8988T (cell line): ENCODE measurements at regions not wholly inside any gene's neighbourhood (a gene's known extent, or its start where the extent isn't known, plus 50 kb on each side); places are given as distances from the start of the nearest gene placed in this dataset.
"Not testable (repeated sequence)": the region's sequence is repeated elsewhere in the genome, so short reads cannot be mapped to it uniquely, and the experiment has no call there.

Experiments
- DNase-seq: peaks from one replicate; pipeline ENCODE4 v3.0.0; 2011

- DNase-seq, result no peak
These were observed 151.0 kb upstream of the CITED2 start for GRCh38 chr6:139525415-139525814.

DNA sequence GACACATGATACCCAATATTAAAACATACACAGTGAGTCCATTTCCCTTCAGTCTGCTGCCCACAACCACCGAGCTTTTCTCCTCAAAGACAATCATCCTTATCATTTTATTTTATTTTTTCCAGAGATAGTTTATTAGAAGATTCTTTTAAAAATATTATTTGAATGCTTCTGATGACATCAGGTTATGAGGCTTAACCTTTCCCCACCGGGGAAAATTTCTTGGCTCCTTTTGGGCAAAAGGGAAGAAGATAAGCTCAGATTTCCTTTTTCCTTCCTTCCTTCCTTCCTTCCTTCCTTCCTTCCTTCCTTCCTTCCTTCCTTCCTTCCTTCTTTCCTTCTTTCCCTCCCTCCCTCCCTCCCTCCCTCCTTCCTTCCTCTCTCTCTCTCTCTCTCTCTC, 149.5 kb upstream of the CITED2 start:
- no peak for DNase-seq

DNA sequence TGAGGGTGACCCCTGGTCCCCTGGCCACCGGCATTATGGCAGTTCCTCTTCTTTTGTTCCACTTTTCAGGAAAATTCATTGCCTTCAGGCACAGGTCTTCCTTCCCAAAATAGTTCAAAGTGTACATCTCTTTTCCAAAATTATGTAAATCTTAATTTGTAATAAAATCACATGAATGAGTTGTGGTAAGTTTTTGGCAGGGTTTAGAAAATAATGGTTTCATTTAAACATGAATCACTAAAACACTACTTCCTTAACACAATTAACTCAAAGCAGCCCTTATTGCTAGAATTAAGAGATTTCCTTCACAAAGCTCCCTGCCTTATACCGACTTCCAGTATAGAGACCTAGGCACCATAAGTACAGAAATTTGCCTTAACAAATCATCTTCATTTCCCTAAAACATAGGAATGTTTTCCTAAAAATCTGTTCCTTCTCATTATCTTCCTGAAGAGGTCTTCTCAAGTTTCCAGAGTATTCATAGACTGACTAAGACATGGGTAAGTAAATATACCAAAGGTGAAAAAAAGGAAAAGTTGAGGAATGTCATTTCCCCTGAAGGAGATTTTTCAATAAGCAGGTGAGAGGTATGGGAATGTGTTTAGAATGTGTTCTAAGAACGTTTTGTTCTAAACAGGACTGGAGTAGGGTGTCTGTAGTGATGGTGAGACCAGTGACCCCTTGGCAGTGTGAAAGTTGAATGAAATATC, 148.2 kb upstream of the CITED2 start:
- DNase-seq, result no peak

DNA sequence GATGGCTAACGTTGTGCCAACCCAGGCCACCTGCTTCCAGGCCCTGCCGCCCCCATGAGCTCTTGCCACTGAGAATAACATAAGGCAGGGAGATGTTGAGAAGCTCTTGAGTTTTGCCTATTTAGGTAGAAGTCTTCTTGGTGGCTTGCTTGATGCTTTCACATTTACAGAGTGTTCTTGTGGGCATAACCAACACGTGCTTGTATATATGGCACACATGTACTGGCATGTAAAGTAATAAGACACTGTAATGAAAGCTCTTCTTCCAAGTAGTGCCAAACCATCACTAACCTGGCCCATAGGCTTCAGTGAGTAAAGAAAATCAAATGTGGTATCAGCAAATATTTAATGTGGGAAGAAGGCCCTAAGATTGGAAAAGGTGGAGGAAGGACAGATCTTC, 146.9 kb upstream of the CITED2 start:
- DNase-seq, result no peak

- no peak for DNase-seq
These were observed 145.9 kb upstream of the CITED2 start for GRCh38 chr6:139520321-139520768.

DNA sequence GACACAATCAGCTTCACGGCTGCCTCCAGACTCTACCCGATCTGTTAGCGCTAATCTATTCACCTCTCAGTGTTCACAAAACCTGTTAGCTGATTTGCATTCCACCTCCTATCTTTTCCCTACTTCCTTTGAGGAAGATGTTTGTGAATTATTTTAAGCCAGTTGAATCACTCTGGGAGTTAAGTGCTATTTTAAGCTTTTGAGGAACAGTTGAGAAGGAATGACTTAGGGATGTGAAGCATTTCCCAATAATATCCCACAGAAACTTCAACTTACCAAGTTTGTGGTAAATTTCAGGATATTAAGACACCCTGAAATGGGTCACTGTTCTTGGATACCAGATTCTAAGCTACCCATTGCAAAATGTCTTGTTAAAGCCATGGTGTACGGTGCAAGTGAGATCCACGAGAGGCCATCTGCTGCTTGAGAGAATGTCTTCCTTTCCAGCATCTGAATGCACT, 145.2 kb upstream of the CITED2 start:
- no peak for DNase-seq

DNA sequence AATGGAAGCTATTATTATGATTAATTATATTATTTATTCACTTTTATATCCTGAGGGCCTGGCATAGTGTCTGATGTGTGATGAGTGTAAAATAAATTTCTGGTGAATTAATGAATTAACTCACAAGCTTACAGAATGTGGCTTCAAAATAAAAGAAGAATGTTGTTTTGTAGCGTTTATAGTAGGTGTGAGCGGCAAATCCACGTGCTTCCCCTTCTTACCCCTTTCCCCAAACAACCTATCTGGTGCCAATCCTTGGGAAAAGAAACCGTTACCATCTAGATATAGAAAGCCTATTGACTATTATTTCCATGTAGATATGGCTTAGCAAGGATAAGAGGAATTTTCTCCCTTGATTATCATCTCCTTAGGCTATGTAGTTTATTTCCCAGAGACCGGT, 144.6 kb upstream of the CITED2 start:
- DNase-seq, result no peak

- no peak for DNase-seq
These were observed 144.2 kb upstream of the CITED2 start for GRCh38 chr6:139518556-139519091.

DNA sequence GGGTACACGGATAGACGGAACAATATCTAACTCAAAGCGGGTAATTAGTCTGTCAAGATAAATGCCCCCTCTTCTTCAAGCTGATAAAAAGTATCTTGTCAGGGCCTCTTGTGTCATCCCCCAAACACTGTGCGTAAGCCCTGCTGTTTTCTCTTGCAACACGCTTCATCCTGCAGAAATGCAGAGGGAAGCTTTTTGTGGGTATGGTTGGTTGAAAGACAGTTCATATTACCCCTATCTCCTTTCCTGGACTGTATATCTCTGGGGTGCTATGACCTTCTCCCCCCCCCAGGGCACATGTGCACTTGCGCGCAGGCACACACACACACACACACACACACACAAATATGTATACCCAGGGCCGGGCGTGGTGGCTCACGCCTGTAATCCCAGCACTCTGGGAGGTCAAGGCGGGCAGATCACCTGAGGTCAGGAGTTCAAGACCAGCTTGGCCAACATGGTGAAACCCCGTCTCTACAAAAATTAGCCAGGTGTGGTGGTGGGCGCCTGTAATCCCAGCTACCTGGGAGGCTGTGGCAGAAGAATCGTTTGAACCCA, 143.6 kb upstream of the CITED2 start:
- not testable (repeated sequence) for DNase-seq

DNA sequence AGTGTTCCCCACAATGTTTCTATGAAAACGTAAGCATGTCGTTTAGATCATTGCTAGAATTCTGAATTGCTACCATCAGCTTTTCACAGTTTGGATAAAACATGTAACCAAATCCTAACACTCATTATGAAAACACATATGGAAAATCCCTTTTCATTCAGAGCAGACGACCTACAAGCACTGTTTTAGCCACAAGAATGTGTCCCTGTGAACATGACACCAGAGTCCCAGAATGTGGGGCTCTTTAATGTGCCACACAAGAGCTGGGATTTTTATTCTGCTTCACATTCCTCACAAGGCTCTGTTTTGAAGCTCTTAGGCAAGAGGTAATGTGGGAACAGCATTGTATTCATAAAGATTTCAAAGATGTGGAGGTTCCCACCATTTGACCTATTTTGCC, 141.1 kb upstream of the CITED2 start:
- DNase-seq, result no peak

DNA sequence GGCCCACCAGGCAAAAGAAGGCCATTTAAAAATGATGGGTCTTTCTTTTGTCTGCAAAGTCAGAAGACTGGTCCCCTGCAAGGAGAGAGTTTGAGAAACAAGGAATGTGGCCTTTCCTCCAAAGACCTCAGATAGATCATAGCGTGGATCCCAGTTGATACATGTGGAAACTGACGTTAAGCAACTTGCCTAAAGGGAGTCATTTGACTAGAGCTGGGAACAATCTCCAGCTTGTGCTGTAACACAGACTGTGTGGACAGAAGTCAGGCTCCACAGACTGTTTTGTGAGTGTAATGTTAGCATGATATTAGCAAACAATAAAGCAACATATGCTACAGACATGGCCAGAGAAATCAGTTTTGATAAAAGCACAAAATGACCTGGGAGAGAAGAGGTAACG, 140.4 kb upstream of the CITED2 start:
- DNase-seq, result no peak

DNA sequence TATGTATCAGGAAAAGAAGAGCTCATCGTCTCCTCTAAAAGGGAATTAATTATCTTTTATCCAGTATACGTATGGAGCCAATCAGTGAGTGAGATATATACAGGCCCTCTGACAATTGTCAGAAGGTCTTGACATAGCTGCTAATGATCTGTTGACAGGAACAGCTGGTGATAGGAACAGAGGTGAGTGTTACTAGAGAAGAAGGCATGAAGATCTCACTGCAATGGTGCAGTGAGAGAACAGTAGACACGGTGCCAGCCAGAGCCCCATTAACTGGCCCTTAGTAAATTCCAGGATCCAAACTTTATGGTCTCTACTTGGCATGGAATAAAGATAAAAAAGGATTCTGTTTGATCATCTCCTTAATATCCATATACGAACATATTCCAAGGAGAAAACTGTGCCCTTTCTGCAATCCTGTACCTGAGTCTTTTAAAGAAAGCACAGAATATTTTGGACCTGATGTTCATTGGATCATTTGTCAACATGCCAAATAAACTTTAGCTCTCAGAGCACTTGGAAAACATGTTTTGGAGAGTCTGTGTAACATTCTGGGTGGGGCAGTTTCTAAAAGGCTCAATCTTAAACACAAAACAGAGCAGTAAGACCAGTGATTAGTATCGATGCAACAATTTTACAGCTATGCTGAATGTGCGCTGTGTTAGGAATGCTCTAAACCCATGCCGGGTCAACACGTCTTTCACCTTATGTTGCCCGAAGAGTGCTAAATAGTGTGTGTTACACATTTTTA, 135.8 kb upstream of the CITED2 start:
- DNase-seq, result no peak

DNA sequence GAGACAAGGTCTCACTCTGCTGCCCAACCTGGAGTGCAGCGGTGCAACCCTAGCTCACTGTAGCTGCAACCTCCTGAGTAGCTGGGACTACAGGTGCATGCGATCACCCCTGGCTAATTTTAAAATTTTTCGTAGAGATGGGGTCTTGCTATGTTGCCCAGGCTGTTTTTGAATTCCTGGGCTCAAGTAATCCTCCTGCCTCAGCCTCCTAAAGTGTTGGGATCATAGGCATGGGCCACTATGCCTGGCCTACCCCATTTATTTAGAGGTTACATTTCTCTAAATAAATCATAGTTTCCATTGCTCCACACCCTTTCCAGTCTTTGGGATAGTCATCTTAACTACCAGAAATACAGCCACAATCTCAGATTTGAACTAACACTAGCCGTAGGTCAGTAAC, 134.7 kb upstream of the CITED2 start:
- DNase-seq, result no peak

DNA sequence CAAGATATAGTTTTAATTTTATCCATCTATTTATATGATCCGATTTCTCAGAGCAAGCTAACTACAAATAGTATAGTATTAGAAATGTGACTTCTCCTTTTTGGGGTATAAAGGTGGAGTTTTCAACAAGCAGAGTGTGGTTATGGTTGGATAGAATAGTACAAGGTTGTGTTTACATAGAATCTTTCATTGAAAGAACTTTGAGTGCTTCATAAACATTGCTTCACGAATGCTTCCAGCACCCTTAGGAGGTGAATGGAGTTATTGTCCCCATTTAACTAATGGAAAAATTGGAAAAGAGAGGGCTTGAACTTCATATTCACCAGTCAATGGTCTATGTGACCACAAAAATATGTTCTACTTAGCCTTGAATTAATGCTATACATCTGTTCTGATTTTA, 134.1 kb upstream of the CITED2 start:
- DNase-seq, result no peak

GRCh38 chr6:139508023-139508422, 133.6 kb upstream of the CITED2 start:
- DNase-seq, result no peak

DNA sequence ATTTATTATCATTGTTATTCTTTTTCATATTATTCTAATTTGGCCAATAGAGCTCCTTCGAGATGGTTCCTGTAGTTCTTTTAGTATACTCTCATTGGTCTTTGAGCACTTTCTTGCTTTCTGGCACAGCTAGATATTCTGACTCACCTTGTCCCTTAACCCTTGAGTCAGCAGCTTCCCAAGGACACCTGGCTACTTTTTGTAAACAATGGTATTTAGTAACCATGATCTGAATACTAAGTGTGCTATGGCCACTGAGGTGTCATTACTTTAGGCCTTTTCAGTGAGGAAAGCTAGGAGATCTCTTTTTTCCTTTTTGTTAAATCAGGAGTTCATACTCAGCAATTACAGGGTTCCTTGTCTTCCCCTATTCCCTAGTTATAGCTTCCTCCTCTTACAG, 126.5 kb upstream of the CITED2 start:
- no peak for DNase-seq

DNA sequence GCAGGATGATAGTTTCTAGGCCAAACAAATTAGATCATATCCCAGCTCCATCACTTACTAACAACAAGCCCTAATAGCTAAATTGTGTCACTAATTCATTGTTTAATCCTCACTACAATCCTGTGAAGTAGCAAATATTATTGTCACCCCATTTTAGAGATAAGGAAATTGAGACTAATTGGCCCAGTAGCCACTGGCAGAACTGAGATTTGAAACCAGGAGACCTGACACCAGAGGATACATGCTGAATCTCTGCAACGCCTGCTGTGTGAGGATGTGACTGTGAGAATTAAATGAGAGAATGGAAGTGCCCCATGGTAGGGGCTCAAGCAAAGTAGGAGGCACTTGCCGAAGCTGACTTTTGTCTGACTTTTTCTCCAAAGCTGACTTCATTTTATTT, 124.3 kb upstream of the CITED2 start:
- no peak for DNase-seq

DNA sequence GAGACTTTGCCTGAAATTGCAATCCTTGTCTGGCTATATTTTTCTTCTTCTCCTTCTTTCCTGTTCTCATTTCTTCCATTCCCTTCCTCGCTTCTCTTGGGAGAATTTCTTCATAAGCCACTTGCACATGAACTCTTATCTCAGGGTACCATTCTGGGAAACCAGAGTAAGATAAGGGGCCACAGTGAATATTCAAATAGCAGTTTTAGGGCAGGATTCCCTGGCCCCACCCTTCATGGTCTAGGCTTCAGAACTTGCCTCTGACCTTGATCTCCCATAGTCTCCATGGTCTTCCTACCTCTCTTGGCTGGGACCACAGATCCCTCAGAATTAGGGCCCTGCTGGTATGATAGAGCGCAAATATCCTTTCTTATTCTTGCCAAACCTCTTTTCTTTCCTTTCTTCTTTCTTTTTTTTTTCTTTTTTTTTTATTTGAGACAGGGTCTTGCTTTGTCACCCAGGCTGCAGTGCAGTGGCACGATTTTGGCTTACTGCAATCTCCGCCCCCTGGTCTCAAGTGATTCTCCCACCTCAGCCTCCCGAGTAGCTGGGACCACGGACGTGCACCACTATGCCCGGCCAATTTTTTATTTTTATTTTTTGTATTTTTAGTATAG, 123.0 kb upstream of the CITED2 start:
- DNase-seq, result no peak

- DNase-seq, result no peak
These were observed 122.4 kb upstream of the CITED2 start for GRCh38 chr6:139496654-139497344.

GRCh38 chr6:139494376-139494990, 120.0 kb upstream of the CITED2 start:
- DNase-seq, result no peak

GRCh38 chr6:139490482-139490881, 116.0 kb upstream of the CITED2 start:
- no peak for DNase-seq

DNA sequence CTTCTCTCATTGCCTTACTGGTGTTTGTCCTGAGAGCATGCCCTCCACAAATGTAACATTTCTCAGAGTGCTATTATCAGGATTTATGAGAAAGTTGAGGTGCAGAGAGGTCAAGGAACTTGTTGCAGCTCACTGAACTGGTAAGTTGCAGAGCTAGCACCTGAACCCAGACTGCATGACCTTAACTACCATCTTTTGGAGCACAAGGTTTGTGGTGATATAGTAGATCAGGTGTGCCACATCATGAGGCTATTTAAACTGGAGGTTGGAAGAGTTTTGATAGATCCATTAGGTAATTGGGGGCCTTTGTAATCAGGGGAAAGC, 112.0 kb upstream of the CITED2 start:
- DNase-seq, result no peak
